Heart right ventricle (tissue), 16 donors: ENCODE measurements at regions not wholly inside any gene's neighbourhood (a gene's known extent, or its start where the extent isn't known, plus 50 kb on each side); places are given as distances from the start of the nearest gene placed in this dataset.

Source experiments
- ATAC-seq, 8 donors: fragments of 200-7000 bp; cut with Tn5 transposase; one replicate each; pipeline ENCODE4 v1.9.1; 2020; ENCODE audit warnings: mild to moderate bottlenecking in 8 of 8, moderate library complexity in 8 of 8, moderate number of reproducible peaks in 1 of 8
- DNase-seq, 2 donors: peaks; one replicate each; pipeline ENCODE4 v3.0.0-alpha.2; 2020
- H3K27ac ChIP-seq, 10 donors: fragments of 200-600 bp; sonication (generic) in 2 of 10; one replicate each; pipeline versions ENCODE4 v1.5.0 to v1.8.0; 2020 to 2022; ENCODE audit warnings: mild to moderate bottlenecking in 3 of 10
- H3K27me3 ChIP-seq, 7 donors: fragments of 200-600 bp; one replicate each; pipeline ENCODE4 v1.8.0; 2021 to 2022; ENCODE audit warnings: mild to moderate bottlenecking in 2 of 7
- H3K36me3 ChIP-seq, 9 donors: fragments of 200-600 bp; sonication (generic) in 1 of 9; one replicate each; pipeline versions ENCODE4 v1.5.0 to v1.8.0; 2020 to 2022; ENCODE audit warnings: mild to moderate bottlenecking in 2 of 9
- H3K4me1 ChIP-seq, 9 donors: fragments of 200-600 bp; sonication (generic) in 1 of 9; one replicate each; pipeline versions ENCODE4 v1.5.0 to v1.8.0; 2020 to 2022; ENCODE audit warnings: mild to moderate bottlenecking in 4 of 9
- H3K4me3 ChIP-seq, 10 donors: fragments of 200-600 bp; sonication (generic) in 2 of 10; one replicate each; pipeline versions ENCODE4 v1.5.0 to v1.8.0; 2020 to 2022; ENCODE audit warnings: mild to moderate bottlenecking in 7 of 10, moderate library complexity in 2 of 10
- H3K9me3 ChIP-seq, 11 donors: fragments of 200-600 bp in 10 of 11; sonication (generic) in 2 of 11; one replicate each; pipeline versions ENCODE4 v1.5.0 to v1.8.0; 2013 to 2022; ENCODE audit warnings: mild to moderate bottlenecking in 2 of 11, control low read depth in 1 of 11, moderate library complexity in 1 of 11
- CTCF ChIP-seq, 9 donors: fragments of 200-600 bp; sonication (generic) in 2 of 9; IDR thresholded peaks; one replicate each; pipeline versions ENCODE4 v1.5.0 to v1.8.0; 2021 to 2022; ENCODE audit warnings: antibody characterized with exemption in 9 of 9, mild to moderate bottlenecking in 5 of 9, moderate library complexity in 1 of 9
- WGBS, 2 donors: extraction: QIAGEN DNeasy Blood & Tissue Kit; methylation state at CpG; one replicate each; pipeline ENCODE4 v1.1.7; 2013; ENCODE audit warnings: inconsistent platforms in 1 of 2; 5-methylcytosine and 5-hydroxymethylcytosine counted together
- intact Hi-C, 10 donors: fragments of 100-400 bp; cut with DNase I; formaldehyde crosslinking; loops; one replicate each; pipeline versions ENCODE4 v1.11.1 to v1.14.2; 2022
- donor health status: Arrhythmogenic right ventricular cardiomyopathy.
- donor health status: ischemic (EF 13 %, LVEDD 7.1; RV severe dilation, severe dysfunction).
- donor health status: healthy with polysubstance abuse.
- donor health status: DM: no; HTN: yes; CAD: no.
- donor health status: DM: no; HTN: no; CAD: no.
- donor health status: ischemic (EF 25% LVEDD 6.9; RV normal size, moderate dysfunction).
- donor health status: ischemic (EF 25% LVEDD 5.7; RV mildly dilated, moderate dysfunction).
- donor health status: healthy.
- donor health status: DM: yes; HTN: yes; CAD: no.
- donor health status: Ischemic cardiomyopathy.
- donor health status: ischemic (EF 35%, LVEDD 5.7; RV mildly dilated, moderate dysfunction).
- donor health status: nonischemic (EF 11% LVEDD 7.7; RV severe dilation, severe dysfunction).
- donor health status: DM: yes; HTN: yes; CAD: no.
- donor health status: PGD.
- donor health status: ischemic (EF 29% LVEDD 5.4; RV normal size, mild dysfunction).
- donor health status: nonischemic (EF 23%, LVEDD 6.1; RV moderate dilation, normal function).

GRCh38 chr4:57591073-57591472 lies 480.9 kb upstream of the IGFBP7 start:
- intact Hi-C loops: loop anchor here in 1 of 10 donors (10.0 kb wide), 1 partner anchor 144 kb away; no protein-coding TSS in a partner anchor
- WGBS, 2 donors: 65 to 79% methylated on average over 4 of the region's 4 CpGs
- Histone ChIP-seq H3K9me3 (no peaks in the 10 kb centered on the region), H3K27me3 (peaks cover 0 to 5% (median 0%) of the 10 kb centered on the region in 7 donors), H3K36me3 (no peaks in the 10 kb centered on the region), H3K4me1 (no peaks in the 10 kb centered on the region), H3K4me3 (no peak overlapping the region), H3K27ac (no peak overlapping the region)
- TF ChIP-seq CTCF (IDR thresholded peaks at IDR 0.05): no peak
- no peak for DNase-seq
- ATAC-seq: no peak

GRCh38 chr4:57588557-57588956 lies 478.4 kb upstream of the IGFBP7 start:
- TF ChIP-seq CTCF (IDR thresholded peaks at IDR 0.05): no peak
- Histone ChIP-seq H3K27ac (no peak overlapping the region), H3K4me3 (no peak overlapping the region), H3K4me1 (no peaks in the 10 kb centered on the region), H3K36me3 (no peaks in the 10 kb centered on the region), H3K9me3 (no peaks in the 10 kb centered on the region), H3K27me3 (peaks cover 0 to 5% (median 0%) of the 10 kb centered on the region in 7 donors)
- intact Hi-C loops: no loop called here
- DNase-seq: no peak
- no peak for ATAC-seq

GRCh38 chr4:57580710-57581599 lies 470.8 kb upstream of the IGFBP7 start:
- DNase-seq (no peak), ATAC-seq (no peak)
- no peak overlapping the region for H3K4me3 ChIP-seq
- peaks cover 0 to 4% (median 1%) of the 10 kb centered on the region in 9 donors for H3K4me1 ChIP-seq
- peaks cover 0 to 9% (median 0%) of the 10 kb centered on the region in 11 donors for H3K9me3 ChIP-seq
- H3K27me3 ChIP-seq: no peaks in the 10 kb centered on the region
- no peak for TF ChIP-seq CTCF (IDR thresholded peaks at IDR 0.05)
- H3K36me3 ChIP-seq: no peaks in the 10 kb centered on the region
- intact Hi-C loops: no loop called here
- H3K27ac ChIP-seq: no peak overlapping the region

GRCh38 chr4:57575426-57575825 lies 465.2 kb upstream of the IGFBP7 start:
- intact Hi-C loops: no loop called here
- Histone ChIP-seq H3K27ac (no peak overlapping the region), H3K4me3 (no peak overlapping the region), H3K36me3 (no peaks in the 10 kb centered on the region), H3K27me3 (no peaks in the 10 kb centered on the region), H3K9me3 (peaks cover 0 to 9% (median 0%) of the 10 kb centered on the region in 11 donors), H3K4me1 (peaks cover 0 to 13% (median 5%) of the 10 kb centered on the region in 9 donors)
- WGBS, 2 donors: 39 to 52% methylated on average over 2 of the region's 2 CpGs
- peak in 1 of 2 donors; percentile 32 for DNase-seq
- ATAC-seq: peak; percentile 52 to 83 (median 67)
- TF ChIP-seq CTCF (IDR thresholded peaks at IDR 0.05): no peak
